Skeletal muscle satellite cell (primary cell): ENCODE measurements at regions not wholly inside any gene's neighbourhood (a gene's known extent, or its start where the extent isn't known, plus 50 kb on each side); places are given as distances from the start of the nearest gene placed in this dataset.

ENCODE experiments used
- H3K27me3 ChIP-seq: 2 replicates; pipeline ENCODE4 v1.7.0; 2013; ENCODE audit warnings: low read length; ENCODE audit not compliant: control insufficient read depth, insufficient read depth
- H3K36me3 ChIP-seq: 2 replicates; pipeline ENCODE4 v1.7.0; 2013; ENCODE audit warnings: mild to moderate bottlenecking, control low read depth, low read length; ENCODE audit not compliant: insufficient read depth
- H3K4me1 ChIP-seq: 2 replicates; pipeline ENCODE4 v1.7.0; 2013; ENCODE audit warnings: low read length; ENCODE audit not compliant: control insufficient read depth, insufficient read depth
- H3K4me2 ChIP-seq: 2 replicates; pipeline ENCODE4 v1.7.0; 2013; ENCODE audit warnings: mild to moderate bottlenecking, low read length
- H3K4me3 ChIP-seq: 2 replicates; pipeline ENCODE4 v1.7.0; 2013; ENCODE audit warnings: low read length
- H3K9ac ChIP-seq: 2 replicates; pipeline ENCODE4 v1.7.0; 2013; ENCODE audit warnings: mild to moderate bottlenecking, low read depth, low read length, moderate library complexity
- H3K9me3 ChIP-seq: replicated peaks from 2 replicates; pipeline ENCODE4 v1.7.0; 2013; ENCODE audit warnings: mild to moderate bottlenecking, control low read depth, low read length

DNA sequence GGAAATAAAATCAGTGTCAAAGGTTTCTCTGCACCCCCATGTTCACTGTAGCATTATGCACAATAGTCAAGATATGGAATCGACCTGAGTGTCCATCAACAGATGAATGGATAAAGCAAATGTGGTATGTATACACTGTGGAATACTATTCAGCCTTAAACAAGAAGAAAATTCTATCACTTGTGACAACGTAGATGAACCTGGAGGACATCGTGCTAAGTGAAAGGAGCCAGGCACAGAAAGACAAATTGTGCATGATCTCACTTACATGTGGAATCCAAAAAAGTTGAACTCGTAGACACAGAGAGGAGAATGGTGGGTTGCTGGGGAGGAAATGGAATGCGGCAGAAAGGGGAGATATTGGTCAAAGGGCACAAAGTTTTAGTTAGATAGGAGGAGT is 136.3 kb upstream of the ESR1 start:
- H3K4me1 ChIP-seq: peaks cover 12% of the 10 kb centered on the region
- no peak overlapping the region for H3K9ac ChIP-seq
- H3K4me3 ChIP-seq: no peak overlapping the region
- H3K9me3 ChIP-seq: no peaks in the 10 kb centered on the region
- no peak overlapping the region for H3K4me2 ChIP-seq
- H3K36me3 ChIP-seq: no peaks in the 10 kb centered on the region
- H3K27me3 ChIP-seq: peaks cover 2% of the 10 kb centered on the region

DNA sequence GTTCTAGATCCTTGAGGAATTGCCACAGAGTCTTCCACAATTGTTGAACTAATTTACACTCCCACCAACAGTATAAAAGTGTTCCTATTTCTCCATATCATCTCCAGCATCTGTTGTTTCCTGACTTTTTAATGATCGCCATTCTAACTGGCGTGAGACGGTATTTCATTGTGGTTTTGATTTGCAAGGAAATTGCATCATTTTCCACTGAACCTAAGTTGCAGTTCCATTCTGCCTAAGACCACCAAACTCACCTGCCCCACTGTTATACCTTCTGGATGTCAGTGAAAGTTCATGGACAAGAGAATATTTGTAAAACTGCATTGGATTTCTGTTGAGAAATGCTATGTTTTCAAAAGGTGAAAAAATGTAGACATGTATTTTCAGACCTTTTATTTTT is 132.9 kb upstream of the ESR1 start:
- Histone ChIP-seq H3K36me3 (no peaks in the 10 kb centered on the region), H3K4me1 (peaks cover under 1% of the 10 kb centered on the region), H3K4me3 (no peak overlapping the region), H3K4me2 (no peak overlapping the region), H3K27me3 (no peaks in the 10 kb centered on the region), H3K9ac (no peak overlapping the region), H3K9me3 (no peaks in the 10 kb centered on the region)

DNA sequence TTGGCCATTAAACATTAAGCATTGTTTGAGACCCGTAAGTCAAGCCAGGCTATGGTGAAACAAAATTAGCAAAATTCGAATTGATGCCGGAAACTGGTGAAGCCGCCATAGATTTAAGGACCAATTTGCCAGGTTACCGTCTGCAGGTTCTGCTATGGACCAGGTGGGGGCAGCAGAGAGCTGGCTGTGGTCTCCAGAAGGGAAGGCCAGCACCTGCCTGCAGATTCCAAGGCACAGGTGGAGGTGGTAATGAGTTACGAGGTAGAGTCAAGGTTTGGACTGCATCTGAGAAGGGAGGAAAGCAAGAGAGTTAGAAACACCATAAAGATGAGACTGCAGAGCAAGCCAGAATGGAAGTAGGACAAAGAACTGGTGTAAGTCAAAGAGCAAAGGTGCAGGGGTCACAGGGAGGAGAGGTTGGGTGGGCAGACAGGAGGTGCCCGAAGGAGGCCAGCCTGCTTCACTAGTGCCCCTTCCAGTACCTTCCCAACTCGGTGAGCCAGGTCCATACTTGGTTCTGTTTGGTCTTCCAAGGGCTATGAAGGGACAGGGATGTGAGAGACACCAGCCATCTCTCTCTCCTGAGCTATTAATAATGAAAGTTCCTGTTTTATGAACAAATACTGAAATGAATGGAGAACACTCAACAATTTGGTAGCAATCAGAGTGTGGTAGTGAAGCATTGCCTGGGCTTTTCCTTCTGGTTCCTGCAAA is 131.6 kb upstream of the ESR1 start:
- Histone ChIP-seq H3K27me3 (no peaks in the 10 kb centered on the region), H3K9me3 (no peaks in the 10 kb centered on the region), H3K36me3 (no peaks in the 10 kb centered on the region), H3K4me1 (peaks cover under 1% of the 10 kb centered on the region), H3K4me2 (no peak overlapping the region), H3K9ac (no peak overlapping the region), H3K4me3 (no peak overlapping the region)

GRCh38 chr6:151676460-151676945 is 131.0 kb upstream of the ESR1 start:
- Histone ChIP-seq H3K4me1 (peaks cover 6% of the 10 kb centered on the region), H3K4me3 (no peak overlapping the region), H3K27me3 (no peaks in the 10 kb centered on the region), H3K9ac (no peak overlapping the region), H3K9me3 (no peaks in the 10 kb centered on the region), H3K4me2 (no peak overlapping the region), H3K36me3 (no peaks in the 10 kb centered on the region)

DNA sequence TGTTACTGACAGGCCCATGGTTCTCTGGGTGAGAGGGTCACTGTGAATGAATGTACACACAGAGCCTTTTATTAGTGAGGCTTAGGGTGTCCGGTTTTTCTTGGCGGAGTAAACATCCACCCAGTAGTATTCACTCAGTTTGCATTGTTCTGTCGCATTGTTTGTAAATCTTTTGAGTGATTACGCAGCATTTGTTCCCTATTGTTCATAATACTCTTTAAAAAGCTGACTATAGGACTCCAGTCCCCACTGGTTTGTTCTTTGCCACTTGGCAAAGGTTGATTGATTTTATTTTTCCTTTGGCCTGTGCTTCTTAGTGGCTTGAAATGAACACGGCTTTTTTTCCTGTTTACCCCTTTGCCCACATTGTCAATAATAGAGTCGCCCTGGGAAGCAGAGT is 130.1 kb upstream of the ESR1 start:
- Histone ChIP-seq H3K36me3 (no peaks in the 10 kb centered on the region), H3K9ac (no peak overlapping the region), H3K9me3 (no peaks in the 10 kb centered on the region), H3K4me2 (no peak overlapping the region), H3K4me1 (peaks cover 10% of the 10 kb centered on the region), H3K27me3 (no peaks in the 10 kb centered on the region), H3K4me3 (no peak overlapping the region)

- Histone ChIP-seq H3K36me3 (no peaks in the 10 kb centered on the region), H3K4me1 (peaks cover 10% of the 10 kb centered on the region), H3K4me2 (no peak overlapping the region)
Observed at GRCh38 chr6:151679081-151679480, 128.4 kb upstream of the ESR1 start.

GRCh38 chr6:151679941-151680340 is 127.5 kb upstream of the ESR1 start:
- Histone ChIP-seq H3K4me2 (no peak overlapping the region), H3K9ac (no peak overlapping the region), H3K27me3 (no peaks in the 10 kb centered on the region), H3K36me3 (no peaks in the 10 kb centered on the region), H3K4me3 (no peak overlapping the region), H3K4me1 (peaks cover 10% of the 10 kb centered on the region), H3K9me3 (no peaks in the 10 kb centered on the region)

More at GRCh38 chr6:151679081-151679480, 128.4 kb upstream of the ESR1 start:
- H3K9me3 ChIP-seq: no peaks in the 10 kb centered on the region
- H3K9ac ChIP-seq: no peak overlapping the region
- no peak overlapping the region for H3K4me3 ChIP-seq
- H3K27me3 ChIP-seq: no peaks in the 10 kb centered on the region

DNA sequence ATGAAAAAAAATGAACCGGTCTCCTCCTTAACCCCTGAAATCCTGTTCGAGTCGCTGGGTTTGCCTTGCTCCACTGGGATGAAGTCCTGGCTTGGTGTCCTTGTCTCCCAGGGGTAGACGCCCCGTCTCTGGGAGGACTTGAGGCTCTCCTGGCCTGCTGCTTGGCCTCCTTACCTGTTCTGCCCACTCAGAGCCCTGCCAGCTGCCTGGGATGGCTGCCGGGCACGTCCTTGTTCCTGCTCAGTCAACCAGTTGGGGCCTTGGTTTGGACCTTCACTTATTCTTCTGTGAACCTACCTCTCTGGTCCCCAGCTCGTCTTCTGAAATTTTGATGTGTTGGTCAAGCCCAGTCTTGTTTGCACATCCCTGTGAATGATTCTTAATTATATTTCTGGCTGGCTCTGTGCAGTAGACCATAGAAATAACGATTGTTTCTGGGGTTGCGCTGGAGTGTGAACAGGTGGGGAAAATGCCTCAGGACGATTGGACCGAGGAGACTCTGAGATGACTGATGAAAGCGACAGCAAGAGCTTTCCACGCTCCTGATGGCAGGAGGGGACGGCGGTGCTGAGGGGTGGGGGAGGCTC is 126.5 kb upstream of the ESR1 start:
- Histone ChIP-seq H3K4me3 (peak overlapping the region; percentile 30), H3K36me3 (no peaks in the 10 kb centered on the region), H3K4me2 (peak overlapping the region; percentile 57), H3K4me1 (peaks cover 10% of the 10 kb centered on the region), H3K27me3 (no peaks in the 10 kb centered on the region), H3K9me3 (no peaks in the 10 kb centered on the region), H3K9ac (no peak overlapping the region)

DNA sequence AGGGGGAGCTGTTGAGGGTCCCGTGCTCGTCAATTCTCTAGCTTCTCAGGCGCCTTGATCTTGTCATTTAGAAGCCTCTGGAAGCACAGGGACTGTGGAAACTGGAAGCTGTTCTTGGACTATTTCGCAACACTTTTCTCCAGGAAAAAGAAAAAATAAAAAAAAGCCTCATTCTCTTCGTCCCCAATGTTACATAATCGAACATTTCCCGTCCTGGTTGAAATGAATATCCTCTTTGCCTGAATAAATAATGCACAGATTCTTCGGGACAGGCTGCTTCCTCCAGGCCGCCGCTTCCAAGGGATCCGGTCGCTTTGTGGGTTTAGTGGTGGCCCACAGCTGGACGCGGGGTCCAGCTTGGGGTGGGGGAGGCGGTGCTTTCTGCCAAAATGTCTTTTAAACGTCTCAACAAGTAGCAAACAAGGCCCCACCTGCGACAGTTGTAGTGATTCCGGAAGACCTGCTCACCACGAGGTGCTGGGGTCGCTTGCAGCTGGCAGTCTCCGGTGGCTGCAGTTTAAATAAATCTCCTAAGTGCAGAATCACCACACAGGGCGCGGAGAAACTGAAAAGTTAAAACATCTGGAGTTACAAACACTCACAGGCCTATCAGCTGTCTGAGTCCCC is 125.9 kb upstream of the ESR1 start:
- Histone ChIP-seq H3K4me1 (peaks cover 10% of the 10 kb centered on the region), H3K36me3 (no peaks in the 10 kb centered on the region), H3K4me2 (peak overlapping the region; percentile 57), H3K9me3 (no peaks in the 10 kb centered on the region), H3K4me3 (peak overlapping the region; percentile 30), H3K27me3 (no peaks in the 10 kb centered on the region), H3K9ac (no peak overlapping the region)

DNA sequence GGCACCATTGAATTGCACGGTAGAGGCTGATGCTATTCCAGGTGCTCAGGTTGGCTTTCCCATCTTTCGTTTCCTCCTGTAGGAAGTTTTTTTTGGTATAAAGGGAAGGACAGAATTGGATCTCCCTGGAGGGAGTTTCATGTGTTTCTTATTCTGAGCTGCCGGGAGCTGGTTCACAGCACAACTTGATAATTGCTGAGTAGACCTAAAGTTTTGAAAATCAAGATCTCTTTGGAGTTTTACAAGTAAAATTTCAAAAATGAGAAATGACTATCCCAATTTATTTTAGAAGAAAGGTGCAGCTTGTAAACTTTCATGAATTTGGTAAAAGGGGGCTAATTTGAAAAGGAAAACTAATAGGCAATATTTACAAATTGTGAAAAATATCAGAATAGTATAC is 125.2 kb upstream of the ESR1 start:
- H3K4me2 ChIP-seq: no peak overlapping the region
- H3K9ac ChIP-seq: no peak overlapping the region
- H3K4me1 ChIP-seq: peaks cover 10% of the 10 kb centered on the region
- H3K27me3 ChIP-seq: no peaks in the 10 kb centered on the region
- no peaks in the 10 kb centered on the region for H3K36me3 ChIP-seq
- no peaks in the 10 kb centered on the region for H3K9me3 ChIP-seq
- no peak overlapping the region for H3K4me3 ChIP-seq

DNA sequence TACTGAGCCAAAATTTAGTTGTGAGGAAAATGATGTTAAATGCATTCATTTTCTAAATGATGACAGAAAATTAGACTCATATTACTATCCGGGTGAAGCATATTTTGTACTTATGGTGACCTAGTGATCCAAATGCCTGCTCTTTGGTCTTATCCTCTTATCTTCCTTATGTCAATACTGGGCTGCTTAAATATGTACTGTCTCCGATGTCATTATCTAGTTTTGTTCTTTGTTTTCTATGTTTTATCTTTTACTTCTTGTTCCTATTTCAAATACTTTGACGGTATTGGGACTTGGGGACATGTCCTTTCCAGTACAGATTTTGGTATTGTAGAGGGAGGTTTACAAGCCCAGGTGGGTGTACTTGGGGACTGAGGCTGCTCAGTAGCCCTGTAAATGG is 124.6 kb upstream of the ESR1 start:
- H3K4me3 ChIP-seq: no peak overlapping the region
- no peaks in the 10 kb centered on the region for H3K27me3 ChIP-seq
- H3K36me3 ChIP-seq: no peaks in the 10 kb centered on the region
- no peaks in the 10 kb centered on the region for H3K9me3 ChIP-seq
- no peak overlapping the region for H3K9ac ChIP-seq
- H3K4me1 ChIP-seq: peaks cover 10% of the 10 kb centered on the region
- no peak overlapping the region for H3K4me2 ChIP-seq
